ENCODE measurements at regions not wholly inside any gene's neighbourhood (a gene's known extent, or its start where the extent isn't known, plus 50 kb on each side); places are given as distances from the start of the nearest gene placed in this dataset.

DNA sequence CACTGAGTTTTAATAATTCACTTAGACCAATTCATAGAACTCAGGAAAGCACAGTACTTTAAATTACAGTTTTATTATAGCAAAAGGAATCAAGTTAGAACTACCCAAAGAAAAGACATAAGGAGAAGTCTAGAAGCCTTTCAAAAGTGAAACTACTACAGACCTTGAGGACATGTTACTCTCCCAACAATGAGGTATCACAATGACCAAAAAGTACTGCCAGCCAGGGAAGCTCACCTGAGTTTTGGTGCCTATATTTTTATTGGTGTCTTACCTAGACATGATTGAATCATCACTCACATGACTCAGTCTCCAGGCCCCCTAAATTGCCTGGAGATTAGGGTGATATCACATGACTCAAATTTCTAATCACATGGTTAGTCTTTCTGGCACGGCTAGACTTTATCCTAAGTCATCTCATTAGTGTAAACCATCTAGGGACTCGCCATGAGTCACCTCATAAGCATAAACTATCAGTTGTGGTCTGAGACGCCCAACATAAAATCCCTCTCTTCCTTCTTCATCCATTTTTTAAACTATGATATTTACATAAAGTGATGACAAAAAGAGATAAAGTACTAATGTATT lies 372.3 kb downstream of the TMA16 start:
- Histone ChIP-seq H3K4me1 (ENCODE audit: low read depth) (no peaks in the 10 kb centered on the region), H3K4me3 (no peak overlapping the region), H3K36me3 (no peaks in the 10 kb centered on the region), H3K27ac (no peak overlapping the region), H3K9me3 (ENCODE audit: low read depth) (no peaks in the 10 kb centered on the region), H3K27me3 (no peaks in the 10 kb centered on the region)
- no peak for DNase-seq (ENCODE audit: low read depth in 1 of 2, low spot score in 1 of 2)
- TF ChIP-seq, protein P1, sequence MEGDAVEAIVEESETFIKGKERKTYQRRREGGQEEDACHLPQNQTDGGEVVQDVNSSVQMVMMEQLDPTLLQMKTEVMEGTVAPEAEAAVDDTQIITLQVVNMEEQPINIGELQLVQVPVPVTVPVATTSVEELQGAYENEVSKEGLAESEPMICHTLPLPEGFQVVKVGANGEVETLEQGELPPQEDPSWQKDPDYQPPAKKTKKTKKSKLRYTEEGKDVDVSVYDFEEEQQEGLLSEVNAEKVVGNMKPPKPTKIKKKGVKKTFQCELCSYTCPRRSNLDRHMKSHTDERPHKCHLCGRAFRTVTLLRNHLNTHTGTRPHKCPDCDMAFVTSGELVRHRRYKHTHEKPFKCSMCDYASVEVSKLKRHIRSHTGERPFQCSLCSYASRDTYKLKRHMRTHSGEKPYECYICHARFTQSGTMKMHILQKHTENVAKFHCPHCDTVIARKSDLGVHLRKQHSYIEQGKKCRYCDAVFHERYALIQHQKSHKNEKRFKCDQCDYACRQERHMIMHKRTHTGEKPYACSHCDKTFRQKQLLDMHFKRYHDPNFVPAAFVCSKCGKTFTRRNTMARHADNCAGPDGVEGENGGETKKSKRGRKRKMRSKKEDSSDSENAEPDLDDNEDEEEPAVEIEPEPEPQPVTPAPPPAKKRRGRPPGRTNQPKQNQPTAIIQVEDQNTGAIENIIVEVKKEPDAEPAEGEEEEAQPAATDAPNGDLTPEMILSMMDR (IDR thresholded peaks at IDR 0.05; ENCODE audit: low read depth, low read length), result no peak

DNA sequence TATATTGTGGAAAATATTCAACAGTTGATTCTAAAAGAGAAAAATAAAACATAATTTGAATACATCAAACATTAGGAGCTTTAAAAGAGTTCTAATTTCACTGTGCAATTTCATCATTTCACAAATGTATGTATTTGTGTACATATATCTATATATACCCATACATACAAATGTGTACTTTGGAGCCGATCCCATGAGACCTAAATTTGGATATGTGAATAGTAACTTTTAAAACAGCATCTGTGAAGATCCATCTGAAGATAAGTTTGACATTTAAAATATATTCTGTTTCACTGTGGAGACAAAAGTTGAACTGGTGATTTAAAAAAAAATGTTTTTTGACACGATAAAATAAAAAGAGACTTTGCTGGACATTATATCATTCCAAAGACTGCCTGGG lies 374.0 kb downstream of the TMA16 start:
- TF ChIP-seq, protein P1 (IDR thresholded peaks at IDR 0.05; ENCODE audit: low read depth, low read length), result no peak
- H3K9me3 ChIP-seq (ENCODE audit: low read depth), result no peaks in the 10 kb centered on the region
- no peaks in the 10 kb centered on the region for H3K27me3 ChIP-seq
- H3K36me3 ChIP-seq, result no peaks in the 10 kb centered on the region
- H3K4me1 ChIP-seq (ENCODE audit: low read depth), result no peaks in the 10 kb centered on the region
- no peak overlapping the region for H3K27ac ChIP-seq
- H3K4me3 ChIP-seq, result no peak overlapping the region
- no peak for DNase-seq (ENCODE audit: low read depth in 1 of 2, low spot score in 1 of 2)

DNA sequence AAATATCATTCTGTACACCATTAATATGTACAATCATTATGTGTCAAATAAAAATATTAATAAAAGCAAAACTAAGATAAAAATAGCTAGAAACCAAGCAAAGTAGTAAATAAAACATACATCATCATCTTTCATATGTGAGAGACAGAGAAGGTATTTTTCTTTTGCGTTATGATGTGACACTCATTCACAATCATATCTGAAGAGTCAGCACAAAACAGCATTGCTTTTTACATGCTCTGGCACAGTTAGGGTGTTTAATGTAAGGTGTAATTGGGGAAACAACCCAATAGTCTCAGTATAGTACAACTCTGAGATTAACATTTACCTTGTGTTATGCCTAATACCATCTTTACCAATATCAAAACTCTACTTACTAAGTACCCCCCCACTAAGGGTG lies 376.6 kb downstream of the TMA16 start:
- TF ChIP-seq, protein P1 (IDR thresholded peaks at IDR 0.05; ENCODE audit: low read depth, low read length), result no peak
- Histone ChIP-seq H3K9me3 (ENCODE audit: low read depth) (no peaks in the 10 kb centered on the region), H3K27me3 (no peaks in the 10 kb centered on the region), H3K4me3 (no peak overlapping the region), H3K36me3 (no peaks in the 10 kb centered on the region), H3K4me1 (ENCODE audit: low read depth) (no peaks in the 10 kb centered on the region), H3K27ac (no peak overlapping the region)
- no peak for DNase-seq (ENCODE audit: low read depth in 1 of 2, low spot score in 1 of 2)

DNA sequence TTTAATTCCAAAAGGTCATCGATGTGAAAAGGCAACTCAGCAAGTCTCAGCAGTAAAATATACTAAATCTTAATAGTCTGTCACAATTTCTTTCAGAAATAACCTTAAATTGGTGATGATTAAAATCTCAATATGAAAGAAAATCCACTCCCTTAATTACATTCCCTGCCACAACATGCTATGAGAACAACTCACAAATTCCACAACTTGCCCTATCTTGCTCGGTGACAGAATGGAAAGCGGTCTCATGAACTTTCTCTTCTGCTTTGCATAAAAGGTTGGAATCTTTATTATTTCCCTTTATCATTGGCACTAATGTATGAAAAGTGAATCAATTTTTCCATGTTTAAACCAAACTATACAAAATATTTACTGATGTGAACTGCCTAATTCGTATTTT lies 380.8 kb downstream of the TMA16 start:
- H3K4me3 ChIP-seq, result no peak overlapping the region
- H3K27ac ChIP-seq, result no peak overlapping the region
- H3K36me3 ChIP-seq, result no peaks in the 10 kb centered on the region
- H3K27me3 ChIP-seq, result no peaks in the 10 kb centered on the region
- no peaks in the 10 kb centered on the region for H3K4me1 ChIP-seq (ENCODE audit: low read depth)
- DNase-seq (ENCODE audit: low read depth in 1 of 2, low spot score in 1 of 2), result no peak
- TF ChIP-seq, protein P1 (IDR thresholded peaks at IDR 0.05; ENCODE audit: low read depth, low read length), result no peak
- no peaks in the 10 kb centered on the region for H3K9me3 ChIP-seq (ENCODE audit: low read depth)

DNA sequence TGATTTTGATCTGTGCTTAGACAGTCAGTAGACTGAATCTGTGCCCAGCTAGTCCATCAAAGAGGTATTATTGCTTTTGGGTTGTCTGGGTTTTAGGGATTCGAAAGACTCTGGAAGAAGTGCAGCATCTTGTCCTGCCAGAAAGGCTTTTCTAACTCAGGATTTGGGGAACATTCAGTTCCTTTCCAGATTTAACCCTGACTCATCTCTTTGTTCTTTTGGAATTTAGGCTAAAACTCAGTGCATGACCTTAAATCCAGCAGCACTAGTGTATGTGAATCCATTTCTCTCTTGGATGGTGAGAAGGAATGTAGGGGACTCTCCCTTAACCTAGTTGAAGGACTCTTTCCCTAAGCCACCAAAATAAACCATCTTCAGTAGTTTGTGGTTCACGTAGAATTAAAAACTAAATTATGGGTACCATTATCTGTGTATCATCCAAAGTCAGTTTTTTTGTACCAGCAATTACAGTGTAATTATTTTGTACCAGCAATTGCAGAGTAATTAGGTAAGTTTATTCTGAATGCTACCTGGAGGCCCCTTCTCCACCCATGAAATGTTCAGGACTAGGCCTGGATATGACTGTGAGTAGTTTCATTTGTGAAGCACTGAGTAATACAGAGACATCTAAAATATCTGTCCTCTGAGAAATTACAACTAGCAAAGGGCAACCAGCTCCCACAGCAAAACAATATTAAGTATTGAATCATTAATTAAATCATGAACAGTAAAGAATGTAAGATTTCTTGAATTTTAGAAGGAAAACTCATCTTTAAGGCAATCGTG lies 384.0 kb downstream of the TMA16 start:
- Histone ChIP-seq H3K4me3 (no peak overlapping the region), H3K9me3 (ENCODE audit: low read depth) (no peaks in the 10 kb centered on the region), H3K27me3 (no peaks in the 10 kb centered on the region), H3K36me3 (no peaks in the 10 kb centered on the region), H3K4me1 (ENCODE audit: low read depth) (no peaks in the 10 kb centered on the region), H3K27ac (no peak overlapping the region)
- TF ChIP-seq, protein P1 (IDR thresholded peaks at IDR 0.05; ENCODE audit: low read depth, low read length), result no peak
- DNase-seq (ENCODE audit: low read depth in 1 of 2, low spot score in 1 of 2), result no peak
